ENCODE measurements at regions not wholly inside any gene's neighbourhood (a gene's known extent, or its start where the extent isn't known, plus 50 kb on each side); places are given as distances from the start of the nearest gene placed in this dataset.

DNA sequence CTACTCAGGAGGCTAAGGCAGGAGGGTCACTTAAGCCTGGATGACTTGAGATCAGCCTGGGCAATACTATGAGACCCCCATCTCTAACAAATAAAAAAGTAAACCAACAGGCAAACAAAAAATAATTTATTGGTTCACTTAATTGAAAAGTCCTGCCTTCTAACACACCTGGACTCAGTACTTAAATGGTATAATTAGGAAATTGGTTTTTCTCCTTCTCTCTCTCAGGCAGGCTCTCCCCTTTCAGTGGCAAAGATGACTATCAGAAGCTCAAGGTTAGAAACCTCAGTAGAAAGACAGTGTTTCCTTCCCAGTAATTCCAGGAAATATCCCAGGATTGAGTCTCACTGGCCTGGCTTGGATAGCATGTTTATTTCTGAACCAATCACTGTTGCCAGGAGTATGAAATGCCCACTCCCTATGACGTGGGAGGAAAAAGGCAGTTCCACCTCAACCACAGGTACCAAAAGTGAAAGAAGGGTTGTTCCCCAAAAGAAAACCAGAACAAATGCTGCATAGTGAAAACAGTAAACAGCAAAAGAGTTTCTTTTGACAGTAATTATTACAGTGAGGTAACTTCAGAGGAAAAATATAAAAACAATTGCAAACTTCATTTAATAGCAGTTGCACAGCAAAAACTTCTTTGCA lies 56.3 kb upstream of the SOX6 start:
- H3K9ac ChIP-seq (ENCODE audit: low read depth, low read length): no peak overlapping the region
- no peaks in the 10 kb centered on the region for H3K36me3 ChIP-seq (ENCODE audit: insufficient read depth, low read length)
- H3K4me3 ChIP-seq (ENCODE audit: low read length): no peak overlapping the region
- no peaks in the 10 kb centered on the region for H3K4me1 ChIP-seq (ENCODE audit: insufficient read depth, low read length)
- WGBS: 81% methylated on average over 1 of the region's 1 CpG
- no peak overlapping the region for H3K27ac ChIP-seq (ENCODE audit: low read depth, low read length)
- H3K27me3 ChIP-seq (ENCODE audit: insufficient read depth, low read length): peaks cover 94% of the 10 kb centered on the region
- H3K9me3 ChIP-seq (ENCODE audit: insufficient read depth, low read depth, low read length): no peaks in the 10 kb centered on the region

DNA sequence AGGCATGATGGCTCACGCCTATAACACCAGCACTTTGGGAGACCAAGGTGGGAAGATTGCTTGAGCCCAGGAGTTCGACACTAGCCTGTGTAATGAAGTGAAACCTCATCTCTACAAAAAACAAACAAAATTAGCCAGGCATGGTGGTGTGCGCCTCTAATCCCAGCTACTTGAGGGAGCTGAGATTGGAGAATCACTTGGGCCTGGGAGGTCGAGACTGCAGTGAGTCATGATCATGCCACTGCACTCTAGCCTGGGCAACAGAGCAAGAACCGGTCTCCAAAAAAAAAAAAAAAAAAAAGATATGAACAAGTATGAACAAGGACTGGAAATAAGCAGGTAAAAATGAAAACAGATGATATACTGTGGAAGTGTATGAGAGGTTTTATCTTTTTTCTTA lies 54.1 kb upstream of the SOX6 start:
- no peak overlapping the region for H3K27ac ChIP-seq (ENCODE audit: low read depth, low read length)
- peaks cover 94% of the 10 kb centered on the region for H3K27me3 ChIP-seq (ENCODE audit: insufficient read depth, low read length)
- no peak overlapping the region for H3K4me3 ChIP-seq (ENCODE audit: low read length)
- 89% methylated on average over 5 of the region's 5 CpGs for WGBS
- H3K9ac ChIP-seq (ENCODE audit: low read depth, low read length): no peak overlapping the region
- no peaks in the 10 kb centered on the region for H3K36me3 ChIP-seq (ENCODE audit: insufficient read depth, low read length)
- H3K9me3 ChIP-seq (ENCODE audit: insufficient read depth, low read depth, low read length): no peaks in the 10 kb centered on the region
- H3K4me1 ChIP-seq (ENCODE audit: insufficient read depth, low read length): peaks cover 9% of the 10 kb centered on the region; the same call in 1 of the 2 replicates

DNA sequence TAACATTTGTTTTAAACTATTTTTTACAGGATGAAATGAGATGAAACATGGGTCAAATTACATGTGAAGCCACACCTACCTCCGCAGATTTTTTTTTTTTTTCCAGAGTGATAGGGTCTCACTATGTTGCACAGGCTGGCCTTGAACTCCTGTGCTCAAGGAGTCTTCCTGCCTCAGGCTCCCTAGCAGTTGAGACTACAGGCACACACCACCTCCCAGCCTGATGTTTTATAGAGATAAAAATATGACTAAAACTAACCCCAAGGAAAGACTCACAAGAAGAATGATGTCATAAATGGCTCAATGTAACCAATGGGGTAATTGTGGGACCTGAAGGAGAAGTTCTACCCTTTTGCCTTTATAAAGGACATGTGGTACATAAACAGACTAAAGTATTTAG lies 52.3 kb upstream of the SOX6 start:
- H3K9me3 ChIP-seq (ENCODE audit: insufficient read depth, low read depth, low read length): no peaks in the 10 kb centered on the region
- H3K27ac ChIP-seq (ENCODE audit: low read depth, low read length): no peak overlapping the region
- no peaks in the 10 kb centered on the region for H3K36me3 ChIP-seq (ENCODE audit: insufficient read depth, low read length)
- no peak overlapping the region for H3K9ac ChIP-seq (ENCODE audit: low read depth, low read length)
- H3K27me3 ChIP-seq (ENCODE audit: insufficient read depth, low read length): peaks cover 96% of the 10 kb centered on the region
- H3K4me3 ChIP-seq (ENCODE audit: low read length): no peak overlapping the region
- peaks cover 28% of the 10 kb centered on the region; the same call in 1 of the 2 replicates for H3K4me1 ChIP-seq (ENCODE audit: insufficient read depth, low read length)
- WGBS: 100% methylated on average over 1 of the region's 1 CpG

GRCh38 chr11:16406226-16406625 lies 49.9 kb upstream of the SOX6 start:
- no peak overlapping the region for H3K27ac ChIP-seq (ENCODE audit: low read depth, low read length)
- H3K27me3 ChIP-seq (ENCODE audit: insufficient read depth, low read length): peaks cover 100% of the 10 kb centered on the region
- peaks cover 40% of the 10 kb centered on the region; the same call in 1 of the 2 replicates for H3K4me1 ChIP-seq (ENCODE audit: insufficient read depth, low read length)
- no peaks in the 10 kb centered on the region for H3K36me3 ChIP-seq (ENCODE audit: insufficient read depth, low read length)
- 100% methylated on average over 1 of the region's 1 CpG for WGBS
- no peak overlapping the region for H3K4me3 ChIP-seq (ENCODE audit: low read length)
- H3K9ac ChIP-seq (ENCODE audit: low read depth, low read length): no peak overlapping the region
- no peaks in the 10 kb centered on the region for H3K9me3 ChIP-seq (ENCODE audit: insufficient read depth, low read depth, low read length)

Measured in HUES64 (cell line).